Endothelial cell of umbilical vein (primary cell): ENCODE measurements at regions not wholly inside any gene's neighbourhood (a gene's known extent, or its start where the extent isn't known, plus 50 kb on each side); places are given as distances from the start of the nearest gene placed in this dataset.

ENCODE experiments used
- CTCF ChIP-seq, 2 donors: IDR thresholded peaks; 1 replicate in 1 of 2; 2 replicates in 1 of 2; pipeline ENCODE4 v1.5.1; 2011; ENCODE audit warnings: low read length in 2 of 2, mild to moderate bottlenecking in 2 of 2, moderate library complexity in 2 of 2, control low read depth in 1 of 2, inconsistent platforms in 1 of 2, low read depth in 1 of 2; ENCODE audit not compliant: insufficient read depth in 1 of 2; ENCODE audit errors: extremely low read depth in 1 of 2
- FOS ChIP-seq: IDR thresholded peaks from 2 replicates; pipeline ENCODE4 v1.6.1; 2011; ENCODE audit warnings: mild to moderate bottlenecking, low read length, moderate library complexity, borderline replicate concordance; ENCODE audit not compliant: insufficient read depth
- POLR2A ChIP-seq: IDR thresholded peaks from 2 replicates; pipeline ENCODE4 v1.6.1; 2012; ENCODE audit warnings: low read depth, mild to moderate bottlenecking, control low read depth, low read length
- POLR2AphosphoS5 ChIP-seq: IDR thresholded peaks from 2 replicates; pipeline ENCODE4 v1.6.1; 2012; ENCODE audit warnings: low read depth, mild to moderate bottlenecking, control low read depth, low read length, moderate library complexity; ENCODE audit not compliant: insufficient read depth

- TF ChIP-seq CTCF (IDR thresholded peaks at IDR 0.05; ENCODE audit: extremely low read depth in 1 of 2, insufficient read depth in 1 of 2, low read depth in 1 of 2, low read length in 2 of 2), result no peak
- no peak for TF ChIP-seq POLR2A
- no peak for TF ChIP-seq FOS
- no peak for TF ChIP-seq POLR2AphosphoS5
Observed at GRCh38 chr1:112826217-112826944, 111.2 kb upstream of the PPM1J start.
